Smooth muscle cell (in vitro differentiated cells): ENCODE measurements at regions not wholly inside any gene's neighbourhood (a gene's known extent, or its start where the extent isn't known, plus 50 kb on each side); places are given as distances from the start of the nearest gene placed in this dataset.
A peak's percentile ranks its signal among the peaks of the same experiment; 100 is the strongest.

Experiments used
- DNase-seq: peaks from one replicate; lab custom pipeline; 2025; ENCODE audit not compliant: unreplicated experiment; lab: John Stamatoyannopoulos, UW
- H2AFZ ChIP-seq: fragments of 200-600 bp; sonication (generic); 2 replicates; pipeline ENCODE4 v1.6.0; 2016; ENCODE audit warnings: antibody characterized with exemption, low read depth, mild to moderate bottlenecking
- H3F3A ChIP-seq: fragments of 200-600 bp; sonication (generic); 2 replicates; pipeline ENCODE4 v1.6.0; 2017; ENCODE audit warnings: antibody characterized with exemption, low read depth
- H3K27ac ChIP-seq: fragments of 200-600 bp; sonication (generic); 2 replicates; pipeline ENCODE4 v1.5.1; 2016; ENCODE audit warnings: low read depth, mild to moderate bottlenecking
- H3K27me3 ChIP-seq: fragments of 200-600 bp; sonication (generic); 2 replicates; pipeline ENCODE4 v1.6.1; 2016; ENCODE audit warnings: low read depth, mild to moderate bottlenecking
- H3K36me3 ChIP-seq: fragments of 200-600 bp; sonication (generic); 2 replicates; pipeline ENCODE4 v1.5.1; 2016; ENCODE audit warnings: low read depth
- H3K4me1 ChIP-seq: fragments of 200-600 bp; sonication (generic); 2 replicates; pipeline ENCODE4 v1.5.1; 2016; ENCODE audit warnings: low read depth
- H3K4me2 ChIP-seq: fragments of 200-600 bp; sonication (generic); 2 replicates; pipeline ENCODE4 v1.6.0; 2016; ENCODE audit warnings: mild to moderate bottlenecking
- H3K4me3 ChIP-seq: fragments of 200-600 bp; sonication (generic); 2 replicates; pipeline ENCODE4 v1.5.1; 2016; ENCODE audit warnings: mild to moderate bottlenecking
- H3K79me2 ChIP-seq: fragments of 200-600 bp; sonication (generic); 2 replicates; pipeline ENCODE4 v1.6.0; 2016; ENCODE audit warnings: low read depth, mild to moderate bottlenecking
- H3K9ac ChIP-seq: fragments of 200-600 bp; sonication (generic); 2 replicates; pipeline ENCODE4 v1.6.0; 2016; ENCODE audit warnings: low read depth
- H3K9me3 ChIP-seq: fragments of 200-600 bp; sonication (generic); replicated peaks from 2 replicates; pipeline ENCODE4 v1.5.1; 2016; ENCODE audit warnings: low read depth
- H4K20me1 ChIP-seq: fragments of 200-600 bp; sonication (generic); 2 replicates; pipeline ENCODE4 v1.6.0; 2016; ENCODE audit warnings: low read depth
- WGBS: methylation state at CpG from one replicate; pipeline ENCODE4 v1.1.7; 2016; ENCODE audit warnings: low lambda C conversion rate; 5-methylcytosine and 5-hydroxymethylcytosine counted together
- TF ChIP-seq, protein P1 (sequence below): fragments of 200-600 bp; sonication (generic); IDR thresholded peaks from 2 replicates; pipeline ENCODE4 v1.5.1; 2017; ENCODE audit warnings: borderline replicate concordance, mild to moderate bottlenecking, antibody characterized with exemption; ENCODE audit not compliant: insufficient read depth, poor library complexity, severe bottlenecking

DNA sequence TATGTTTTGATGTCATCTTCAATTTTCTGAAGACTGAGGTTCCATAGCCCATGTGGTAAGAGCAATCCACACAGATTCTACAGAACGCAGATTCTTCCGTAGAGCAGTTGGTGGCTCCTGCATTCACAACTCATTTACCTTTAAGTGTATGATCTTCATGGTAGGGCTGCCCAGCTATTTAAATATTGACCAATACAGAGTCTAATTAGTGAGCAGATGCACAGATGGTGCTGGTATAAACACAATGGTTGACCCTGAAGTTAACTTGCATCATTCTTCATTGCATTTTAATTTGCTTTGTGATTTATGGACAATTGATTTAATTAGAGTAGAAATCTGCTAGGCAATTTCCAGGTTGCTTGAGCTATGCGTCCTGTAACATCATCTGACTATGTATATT, 269.2 kb downstream of the SQOR start:
- H3K4me2 ChIP-seq, result no peak overlapping the region
- no peaks in the 10 kb centered on the region for H3K4me1 ChIP-seq

DNA sequence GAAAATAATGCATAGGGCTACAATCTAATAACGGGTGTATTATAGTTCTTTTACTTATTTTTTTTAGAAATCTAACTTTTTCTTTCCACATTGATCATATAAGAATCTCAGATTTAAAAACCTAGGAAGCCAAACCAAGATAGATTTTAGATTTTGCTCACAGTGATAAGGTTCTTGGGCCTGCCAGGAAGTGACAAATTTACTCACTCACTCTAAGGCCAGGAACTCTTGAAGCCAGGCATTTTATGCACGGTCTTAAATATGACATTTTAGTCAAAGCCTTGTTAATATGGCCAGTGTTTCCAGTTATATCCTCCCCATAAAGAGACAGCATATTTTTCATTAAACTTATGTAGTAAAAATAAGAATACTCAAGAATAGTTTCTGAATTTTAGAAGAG, 271.4 kb downstream of the SQOR start:
- no peak overlapping the region for H3K4me2 ChIP-seq
- 64% methylated on average over 2 of the region's 2 CpGs for WGBS
- TF ChIP-seq, protein P1, sequence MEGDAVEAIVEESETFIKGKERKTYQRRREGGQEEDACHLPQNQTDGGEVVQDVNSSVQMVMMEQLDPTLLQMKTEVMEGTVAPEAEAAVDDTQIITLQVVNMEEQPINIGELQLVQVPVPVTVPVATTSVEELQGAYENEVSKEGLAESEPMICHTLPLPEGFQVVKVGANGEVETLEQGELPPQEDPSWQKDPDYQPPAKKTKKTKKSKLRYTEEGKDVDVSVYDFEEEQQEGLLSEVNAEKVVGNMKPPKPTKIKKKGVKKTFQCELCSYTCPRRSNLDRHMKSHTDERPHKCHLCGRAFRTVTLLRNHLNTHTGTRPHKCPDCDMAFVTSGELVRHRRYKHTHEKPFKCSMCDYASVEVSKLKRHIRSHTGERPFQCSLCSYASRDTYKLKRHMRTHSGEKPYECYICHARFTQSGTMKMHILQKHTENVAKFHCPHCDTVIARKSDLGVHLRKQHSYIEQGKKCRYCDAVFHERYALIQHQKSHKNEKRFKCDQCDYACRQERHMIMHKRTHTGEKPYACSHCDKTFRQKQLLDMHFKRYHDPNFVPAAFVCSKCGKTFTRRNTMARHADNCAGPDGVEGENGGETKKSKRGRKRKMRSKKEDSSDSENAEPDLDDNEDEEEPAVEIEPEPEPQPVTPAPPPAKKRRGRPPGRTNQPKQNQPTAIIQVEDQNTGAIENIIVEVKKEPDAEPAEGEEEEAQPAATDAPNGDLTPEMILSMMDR, result no peak
- H3K4me1 ChIP-seq, result no peaks in the 10 kb centered on the region
- H3F3A ChIP-seq, result no peaks in the 10 kb centered on the region
- no peaks in the 10 kb centered on the region for H3K79me2 ChIP-seq
- H3K9ac ChIP-seq, result no peak overlapping the region
- no peaks in the 10 kb centered on the region for H4K20me1 ChIP-seq
- no peaks in the 10 kb centered on the region for H3K27me3 ChIP-seq
- no peaks in the 10 kb centered on the region for H3K36me3 ChIP-seq
- no peak for DNase-seq
- H3K27ac ChIP-seq, result no peak overlapping the region
- H3K4me3 ChIP-seq, result no peak overlapping the region
- H2AFZ ChIP-seq, result peak overlapping the region; percentile 33
- no peaks in the 10 kb centered on the region for H3K9me3 ChIP-seq

More for the DNA sequence above, 269.2 kb downstream of the SQOR start:
- no peak for DNase-seq
- Histone ChIP-seq H3K27me3 (no peaks in the 10 kb centered on the region), H3K4me3 (no peak overlapping the region), H3K27ac (no peak overlapping the region), H3K79me2 (no peaks in the 10 kb centered on the region), H2AFZ (no peak overlapping the region), H3K9me3 (no peaks in the 10 kb centered on the region), H3F3A (no peaks in the 10 kb centered on the region), H3K9ac (no peak overlapping the region), H4K20me1 (no peaks in the 10 kb centered on the region), H3K36me3 (no peaks in the 10 kb centered on the region)
- 100% methylated on average over 3 of the region's 3 CpGs for WGBS
- TF ChIP-seq, protein P1, result no peak

DNA sequence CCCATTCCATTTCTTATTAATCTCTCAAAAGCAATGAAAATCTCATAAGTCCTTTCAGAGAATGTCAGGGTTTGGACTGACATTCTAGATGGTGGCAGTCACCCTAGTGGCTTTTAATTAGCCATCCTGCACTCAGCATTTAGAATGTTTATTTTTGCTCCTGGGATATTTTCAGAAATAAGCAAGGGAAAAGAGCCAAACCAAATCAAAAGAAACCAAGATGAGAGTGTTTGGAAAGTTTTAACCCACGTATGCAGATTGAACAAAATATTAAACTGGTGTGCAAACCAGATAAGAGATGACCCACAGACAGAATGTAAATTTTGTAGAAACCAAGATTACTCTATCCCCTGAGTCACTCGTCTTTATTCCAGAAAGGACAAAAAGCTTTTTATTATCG, 275.8 kb downstream of the SQOR start:
- no peaks in the 10 kb centered on the region for H3K36me3 ChIP-seq
- no peaks in the 10 kb centered on the region for H3K4me1 ChIP-seq
- H2AFZ ChIP-seq, result no peak overlapping the region
- peak overlapping the region; percentile 34 for H3K27ac ChIP-seq
- TF ChIP-seq, protein P1, result no peak
- no peaks in the 10 kb centered on the region for H3F3A ChIP-seq
- H4K20me1 ChIP-seq, result no peaks in the 10 kb centered on the region
- H3K79me2 ChIP-seq, result no peaks in the 10 kb centered on the region
- H3K9ac ChIP-seq, result no peak overlapping the region
- H3K27me3 ChIP-seq, result no peaks in the 10 kb centered on the region
- no peaks in the 10 kb centered on the region for H3K9me3 ChIP-seq
- no peak for DNase-seq
- 38% methylated on average over 3 of the region's 3 CpGs for WGBS
- H3K4me3 ChIP-seq, result no peak overlapping the region
- peak overlapping the region; percentile 28 for H3K4me2 ChIP-seq

DNA sequence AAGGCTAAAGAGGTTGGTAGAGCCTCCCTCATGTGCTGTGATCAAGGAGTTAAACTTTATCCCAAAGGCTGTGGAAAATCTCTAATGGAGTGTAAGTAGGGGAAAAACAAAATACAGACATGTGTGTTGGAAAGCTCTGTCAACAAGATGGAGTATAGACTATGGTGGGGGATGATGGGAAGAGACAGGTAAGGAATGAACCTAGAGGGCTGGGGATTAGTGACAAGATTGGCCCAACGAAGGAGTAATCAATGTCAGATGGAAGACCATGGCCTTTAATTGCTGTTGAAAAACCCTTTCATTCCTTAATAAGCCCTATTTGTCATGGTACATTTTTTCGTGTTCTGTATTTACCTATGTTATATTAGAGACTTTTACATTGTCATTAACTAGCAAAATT, 278.6 kb downstream of the SQOR start:
- H2AFZ ChIP-seq, result no peak overlapping the region
- H3K4me2 ChIP-seq, result no peak overlapping the region
- H3K79me2 ChIP-seq, result no peaks in the 10 kb centered on the region
- no peaks in the 10 kb centered on the region for H3K36me3 ChIP-seq
- H3K4me3 ChIP-seq, result no peak overlapping the region
- no peaks in the 10 kb centered on the region for H3K4me1 ChIP-seq
- no peak for DNase-seq
- no peaks in the 10 kb centered on the region for H3K27me3 ChIP-seq
- WGBS, result 80% methylated on average over 2 of the region's 2 CpGs
- no peak overlapping the region for H3K9ac ChIP-seq
- no peak overlapping the region for H3K27ac ChIP-seq
- TF ChIP-seq, protein P1, result no peak
- H4K20me1 ChIP-seq, result no peaks in the 10 kb centered on the region
- no peaks in the 10 kb centered on the region for H3K9me3 ChIP-seq
- no peaks in the 10 kb centered on the region for H3F3A ChIP-seq
